OCI-LY7 (cell line): ENCODE measurements at regions not wholly inside any gene's neighbourhood (a gene's known extent, or its start where the extent isn't known, plus 50 kb on each side); places are given as distances from the start of the nearest gene placed in this dataset.

Source experiments
- BruUV-seq: library from RNA; stranded (reverse); fragments of 400-500 nt; replicated peaks from 2 replicates; lab custom pipeline; 2021; lab: Mats Ljungman, UMichigan
- CTCF ChIA-PET: fragments of 300-600 bp; sonication (Branson Sonifier 250); formaldehyde crosslinking; loops from one replicate; lab custom pipeline; 2022; ENCODE audit warnings: antibody characterized with exemption; ENCODE audit not compliant: unreplicated experiment; lab: Charles Lee
- POLR2A ChIA-PET: fragments of 300-600 bp; sonication (Branson Sonifier 250); formaldehyde crosslinking; loops from one replicate; lab custom pipeline; 2022; ENCODE audit warnings: antibody characterized with exemption; lab: Charles Lee
- DNase-seq: peaks from one replicate; pipeline ENCODE4 v3.0.0-alpha.2; 2015; ENCODE audit warnings: low spot score
- H2AFZ ChIP-seq: fragments of 200-600 bp; sonication (generic), shearing (Covaris generic); 2 replicates; pipeline ENCODE4 v1.6.1; 2014; ENCODE audit warnings: mild to moderate bottlenecking, antibody characterized with exemption, low read length, moderate library complexity
- H3K27ac ChIP-seq: fragments of 200-600 bp; sonication (generic); 2 replicates; pipeline ENCODE4 v1.5.1; 2014; ENCODE audit warnings: mixed run types, low read depth, mild to moderate bottlenecking, moderate library complexity, low read length, inconsistent platforms; ENCODE audit not compliant: poor library complexity, severe bottlenecking
- H3K36me3 ChIP-seq: fragments of 200-600 bp; sonication (generic); 2 replicates; pipeline ENCODE4 v1.6.1; 2014; ENCODE audit warnings: mild to moderate bottlenecking, antibody characterized with exemption, low read length, moderate library complexity, mixed read lengths; ENCODE audit not compliant: insufficient read depth
- H3K4me1 ChIP-seq: fragments of 200-600 bp; sonication (generic); 2 replicates; pipeline ENCODE4 v1.5.1; 2014; ENCODE audit warnings: mild to moderate bottlenecking, low read length; ENCODE audit not compliant: insufficient read depth, poor library complexity, severe bottlenecking
- H3K4me2 ChIP-seq: fragments of 200-600 bp; sonication (generic); 2 replicates; pipeline ENCODE4 v1.6.1; 2014; ENCODE audit warnings: mild to moderate bottlenecking, low read length
- H3K4me3 ChIP-seq: fragments of 200-600 bp; sonication (generic); 2 replicates; pipeline ENCODE4 v1.5.1; 2014; ENCODE audit warnings: mild to moderate bottlenecking, low read depth, low read length; ENCODE audit not compliant: poor library complexity, severe bottlenecking
- H3K79me2 ChIP-seq: fragments of 200-600 bp; sonication (generic); 2 replicates; pipeline ENCODE4 v1.6.1; 2016; ENCODE audit warnings: low read depth, mild to moderate bottlenecking, low read length, moderate library complexity, mixed read lengths; ENCODE audit not compliant: insufficient read depth
- H3K9me2 ChIP-seq: fragments of 200-600 bp; sonication (generic); 2 replicates; pipeline ENCODE4 v1.6.1; 2016; ENCODE audit warnings: mild to moderate bottlenecking, low read length, mixed read lengths; ENCODE audit not compliant: insufficient read depth
- H3K9me3 ChIP-seq: fragments of 200-600 bp; sonication (generic); 2 replicates; pipeline ENCODE4 v1.6.1; 2014; ENCODE audit warnings: mild to moderate bottlenecking, mixed run types, low read length, mixed read lengths
- H4K20me1 ChIP-seq: fragments of 200-600 bp; sonication (generic); 2 replicates; pipeline ENCODE4 v1.6.1; 2014; ENCODE audit warnings: mild to moderate bottlenecking, antibody characterized with exemption, low read length, moderate library complexity, mixed read lengths; ENCODE audit not compliant: insufficient read depth
- EZH2phosphoT487 ChIP-seq: fragments of 200-600 bp; sonication (generic); IDR thresholded peaks from 2 replicates; pipeline ENCODE4 v1.6.1; 2018; ENCODE audit warnings: low read depth, borderline replicate concordance, mild to moderate bottlenecking, mixed run types, antibody characterized with exemption, low read length, moderate library complexity, mixed read lengths
- intact Hi-C: fragments of 100-400 bp; cut with micrococcal nuclease; formaldehyde crosslinking; loops from one replicate; pipeline ENCODE4 v1.10.0; 2022; ENCODE audit not compliant: unreplicated experiment
- TF ChIP-seq, protein P1 (sequence below): fragments of 200-600 bp; sonication (generic); conservative IDR thresholded peaks from 2 replicates; pipeline ENCODE4 v1.5.1; 2014; ENCODE audit warnings: mild to moderate bottlenecking, antibody characterized with exemption, low read length, moderate library complexity, mixed read lengths

GRCh38 chr5:56490971-56491468 lies 257.9 kb upstream of the ANKRD55 start:
- Histone ChIP-seq H3K36me3 (no peaks in the 10 kb centered on the region), H3K9me3 (no peaks in the 10 kb centered on the region), H2AFZ (no peak overlapping the region), H3K79me2 (no peaks in the 10 kb centered on the region), H3K4me2 (no peak overlapping the region), H3K27ac (no peak overlapping the region), H3K4me1 (no peaks in the 10 kb centered on the region), H4K20me1 (no peaks in the 10 kb centered on the region), H3K9me2 (no peaks in the 10 kb centered on the region), H3K4me3 (no peak overlapping the region)
- POLR2A ChIA-PET = interaction anchor here (0.6 kb wide), 1 partner anchor 84 kb away, joined by 3 read pairs; no protein-coding TSS in a partner anchor
- CTCF ChIA-PET = no interaction called here
- intact Hi-C loops = no loop called here
- DNase-seq = no peak
- BruUV-seq = no TSS peak
- no peak for TF ChIP-seq EZH2phosphoT487
- TF ChIP-seq, protein P1, sequence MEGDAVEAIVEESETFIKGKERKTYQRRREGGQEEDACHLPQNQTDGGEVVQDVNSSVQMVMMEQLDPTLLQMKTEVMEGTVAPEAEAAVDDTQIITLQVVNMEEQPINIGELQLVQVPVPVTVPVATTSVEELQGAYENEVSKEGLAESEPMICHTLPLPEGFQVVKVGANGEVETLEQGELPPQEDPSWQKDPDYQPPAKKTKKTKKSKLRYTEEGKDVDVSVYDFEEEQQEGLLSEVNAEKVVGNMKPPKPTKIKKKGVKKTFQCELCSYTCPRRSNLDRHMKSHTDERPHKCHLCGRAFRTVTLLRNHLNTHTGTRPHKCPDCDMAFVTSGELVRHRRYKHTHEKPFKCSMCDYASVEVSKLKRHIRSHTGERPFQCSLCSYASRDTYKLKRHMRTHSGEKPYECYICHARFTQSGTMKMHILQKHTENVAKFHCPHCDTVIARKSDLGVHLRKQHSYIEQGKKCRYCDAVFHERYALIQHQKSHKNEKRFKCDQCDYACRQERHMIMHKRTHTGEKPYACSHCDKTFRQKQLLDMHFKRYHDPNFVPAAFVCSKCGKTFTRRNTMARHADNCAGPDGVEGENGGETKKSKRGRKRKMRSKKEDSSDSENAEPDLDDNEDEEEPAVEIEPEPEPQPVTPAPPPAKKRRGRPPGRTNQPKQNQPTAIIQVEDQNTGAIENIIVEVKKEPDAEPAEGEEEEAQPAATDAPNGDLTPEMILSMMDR = no peak

DNA sequence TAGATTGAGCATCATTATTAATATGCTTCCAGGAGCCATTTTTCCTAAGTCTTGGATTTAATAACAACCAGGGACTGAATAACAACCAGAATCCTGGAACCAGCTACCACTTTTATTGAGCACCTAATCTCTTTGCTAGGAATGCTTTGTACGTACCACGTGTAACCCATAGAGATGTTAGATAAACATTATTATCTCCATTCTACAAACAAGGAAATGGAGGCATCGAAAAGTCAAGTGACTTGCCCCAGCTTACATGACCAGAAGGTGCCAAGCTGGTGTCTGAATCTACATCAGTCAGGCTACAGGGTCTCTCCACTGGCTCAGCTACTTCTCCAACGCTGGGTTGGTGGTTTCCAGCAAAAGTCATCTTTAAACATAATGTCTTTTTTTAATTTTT lies 256.1 kb upstream of the ANKRD55 start:
- intact Hi-C loops = no loop called here
- no peak overlapping the region for H3K27ac ChIP-seq
- POLR2A ChIA-PET = interaction anchor here (0.6 kb wide), 1 partner anchor 90 kb away, joined by 3 read pairs; no protein-coding TSS in a partner anchor
- no peak for DNase-seq
- no peaks in the 10 kb centered on the region for H3K4me1 ChIP-seq
- H3K9me2 ChIP-seq = no peaks in the 10 kb centered on the region
- H3K79me2 ChIP-seq = no peaks in the 10 kb centered on the region
- H3K4me3 ChIP-seq = no peak overlapping the region
- H4K20me1 ChIP-seq = no peaks in the 10 kb centered on the region
- CTCF ChIA-PET = no interaction called here
- no TSS peak for BruUV-seq
- no peak for TF ChIP-seq EZH2phosphoT487
- TF ChIP-seq, protein P1 = no peak
- H2AFZ ChIP-seq = no peak overlapping the region
- no peaks in the 10 kb centered on the region for H3K36me3 ChIP-seq
- no peak overlapping the region for H3K4me2 ChIP-seq
- no peaks in the 10 kb centered on the region for H3K9me3 ChIP-seq

DNA sequence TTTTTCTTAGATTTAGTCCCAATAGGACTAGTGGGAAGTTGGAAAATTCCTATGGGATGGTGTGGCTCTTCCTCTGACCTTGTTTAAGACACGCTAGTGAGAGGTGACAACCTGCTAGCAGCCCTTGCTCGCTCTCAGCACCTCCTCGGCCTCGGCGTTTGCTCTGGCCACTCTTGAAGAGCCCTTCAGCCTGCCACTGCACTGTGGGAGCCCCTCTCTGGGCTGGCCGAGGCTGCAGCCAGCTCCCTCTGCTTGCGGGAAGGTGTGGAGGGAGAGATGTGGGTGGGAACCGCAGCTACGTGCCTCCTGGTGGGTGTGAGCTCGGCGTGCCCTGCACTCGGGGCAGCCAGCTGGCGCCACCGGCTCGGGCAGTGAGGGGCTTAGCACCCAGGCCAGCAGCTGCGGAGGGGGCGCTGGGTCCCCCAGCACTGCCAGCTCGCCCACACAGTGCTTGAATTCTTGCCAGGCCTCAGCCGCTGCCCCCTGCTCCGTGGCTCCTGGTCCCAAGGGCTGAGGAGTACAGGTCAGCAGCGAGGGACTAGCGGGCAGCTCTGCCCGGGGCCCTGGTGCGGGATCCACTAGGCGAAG lies 254.5 kb upstream of the ANKRD55 start:
- no peaks in the 10 kb centered on the region for H3K36me3 ChIP-seq
- BruUV-seq = no TSS peak
- no peaks in the 10 kb centered on the region for H3K79me2 ChIP-seq
- H3K4me3 ChIP-seq = no peak overlapping the region
- DNase-seq = no peak
- TF ChIP-seq EZH2phosphoT487 = no peak
- TF ChIP-seq, protein P1 = no peak
- H3K9me2 ChIP-seq = no peaks in the 10 kb centered on the region
- H3K4me2 ChIP-seq = no peak overlapping the region
- H3K4me1 ChIP-seq = peaks cover 2% of the 10 kb centered on the region
- POLR2A ChIA-PET = no interaction called here
- no peaks in the 10 kb centered on the region for H4K20me1 ChIP-seq
- no peaks in the 10 kb centered on the region for H3K9me3 ChIP-seq
- H3K27ac ChIP-seq = no peak overlapping the region
- intact Hi-C loops = no loop called here
- CTCF ChIA-PET = no interaction called here
- H2AFZ ChIP-seq = no peak overlapping the region
